ENCODE measurements at regions not wholly inside any gene's neighbourhood (a gene's known extent, or its start where the extent isn't known, plus 50 kb on each side); places are given as distances from the start of the nearest gene placed in this dataset.

DNA sequence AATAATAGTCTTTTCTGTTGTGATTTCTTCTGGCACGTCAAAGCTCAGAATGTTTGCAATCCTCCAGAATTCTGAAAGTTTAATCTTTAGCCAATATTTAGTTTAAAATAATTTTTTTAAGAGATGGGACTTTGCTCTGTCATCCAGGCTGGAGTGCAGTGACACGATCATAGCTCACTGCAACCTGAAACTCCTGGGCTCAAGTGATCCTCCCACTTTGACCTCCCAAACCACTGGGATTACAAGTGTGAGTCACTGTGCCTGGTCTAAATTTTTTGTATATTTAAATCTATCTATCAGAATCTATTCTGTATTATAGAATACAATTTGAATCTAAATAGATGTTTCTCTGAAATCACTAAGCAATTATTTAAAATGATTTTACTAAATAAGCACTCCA lies 572.7 kb downstream of the VRK1 start:
- TF ChIP-seq POLR2A (IDR thresholded peaks at IDR 0.05) = no peak
- TF ChIP-seq, protein P1, sequence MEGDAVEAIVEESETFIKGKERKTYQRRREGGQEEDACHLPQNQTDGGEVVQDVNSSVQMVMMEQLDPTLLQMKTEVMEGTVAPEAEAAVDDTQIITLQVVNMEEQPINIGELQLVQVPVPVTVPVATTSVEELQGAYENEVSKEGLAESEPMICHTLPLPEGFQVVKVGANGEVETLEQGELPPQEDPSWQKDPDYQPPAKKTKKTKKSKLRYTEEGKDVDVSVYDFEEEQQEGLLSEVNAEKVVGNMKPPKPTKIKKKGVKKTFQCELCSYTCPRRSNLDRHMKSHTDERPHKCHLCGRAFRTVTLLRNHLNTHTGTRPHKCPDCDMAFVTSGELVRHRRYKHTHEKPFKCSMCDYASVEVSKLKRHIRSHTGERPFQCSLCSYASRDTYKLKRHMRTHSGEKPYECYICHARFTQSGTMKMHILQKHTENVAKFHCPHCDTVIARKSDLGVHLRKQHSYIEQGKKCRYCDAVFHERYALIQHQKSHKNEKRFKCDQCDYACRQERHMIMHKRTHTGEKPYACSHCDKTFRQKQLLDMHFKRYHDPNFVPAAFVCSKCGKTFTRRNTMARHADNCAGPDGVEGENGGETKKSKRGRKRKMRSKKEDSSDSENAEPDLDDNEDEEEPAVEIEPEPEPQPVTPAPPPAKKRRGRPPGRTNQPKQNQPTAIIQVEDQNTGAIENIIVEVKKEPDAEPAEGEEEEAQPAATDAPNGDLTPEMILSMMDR (IDR thresholded peaks at IDR 0.05) = no peak
